ENCODE measurements at regions not wholly inside any gene's neighbourhood (a gene's known extent, or its start where the extent isn't known, plus 50 kb on each side); places are given as distances from the start of the nearest gene placed in this dataset.

DNA sequence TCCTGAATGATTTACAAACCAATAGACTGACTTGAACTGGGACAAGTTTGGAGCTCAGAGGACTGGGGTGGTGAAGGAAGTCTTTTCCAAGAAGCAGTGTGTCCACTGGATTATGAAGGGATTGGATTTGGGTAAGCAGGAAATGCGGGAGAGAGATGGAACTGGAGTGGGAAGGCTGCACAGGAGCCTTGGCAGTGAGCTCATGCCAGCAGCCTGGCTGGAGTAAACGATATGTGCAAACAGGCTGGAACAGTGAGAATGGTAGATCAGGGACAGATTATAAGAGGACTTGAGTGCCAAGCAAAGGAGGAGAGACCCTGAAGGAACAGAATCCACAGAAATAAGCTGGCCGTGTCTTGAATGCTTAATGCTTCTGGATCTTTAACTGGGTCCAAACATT, 121.9 kb upstream of the GATA6 start:
- Histone ChIP-seq H3K27me3 (no peaks in the 10 kb centered on the region), H3K9me3 (no peaks in the 10 kb centered on the region), H3K4me3 (no peak overlapping the region), H3K27ac (no peak overlapping the region), H3K4me1 (no peaks in the 10 kb centered on the region), H3K36me3 (no peaks in the 10 kb centered on the region)
- ATAC-seq (ENCODE audit: low FRiP score in 2 of 2) (no peak), DNase-seq (no peak)
- TF ChIP-seq EP300 (IDR thresholded peaks at IDR 0.05), result no peak
- TF ChIP-seq POLR2AphosphoS5 (IDR thresholded peaks at IDR 0.05), result no peak
- TF ChIP-seq, protein P1, sequence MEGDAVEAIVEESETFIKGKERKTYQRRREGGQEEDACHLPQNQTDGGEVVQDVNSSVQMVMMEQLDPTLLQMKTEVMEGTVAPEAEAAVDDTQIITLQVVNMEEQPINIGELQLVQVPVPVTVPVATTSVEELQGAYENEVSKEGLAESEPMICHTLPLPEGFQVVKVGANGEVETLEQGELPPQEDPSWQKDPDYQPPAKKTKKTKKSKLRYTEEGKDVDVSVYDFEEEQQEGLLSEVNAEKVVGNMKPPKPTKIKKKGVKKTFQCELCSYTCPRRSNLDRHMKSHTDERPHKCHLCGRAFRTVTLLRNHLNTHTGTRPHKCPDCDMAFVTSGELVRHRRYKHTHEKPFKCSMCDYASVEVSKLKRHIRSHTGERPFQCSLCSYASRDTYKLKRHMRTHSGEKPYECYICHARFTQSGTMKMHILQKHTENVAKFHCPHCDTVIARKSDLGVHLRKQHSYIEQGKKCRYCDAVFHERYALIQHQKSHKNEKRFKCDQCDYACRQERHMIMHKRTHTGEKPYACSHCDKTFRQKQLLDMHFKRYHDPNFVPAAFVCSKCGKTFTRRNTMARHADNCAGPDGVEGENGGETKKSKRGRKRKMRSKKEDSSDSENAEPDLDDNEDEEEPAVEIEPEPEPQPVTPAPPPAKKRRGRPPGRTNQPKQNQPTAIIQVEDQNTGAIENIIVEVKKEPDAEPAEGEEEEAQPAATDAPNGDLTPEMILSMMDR (IDR thresholded peaks at IDR 0.05), result no peak
- no peak for TF ChIP-seq POLR2A (IDR thresholded peaks at IDR 0.05)
- 76 to 86% methylated on average over 3 of the region's 3 CpGs for WGBS, 2 donors

DNA sequence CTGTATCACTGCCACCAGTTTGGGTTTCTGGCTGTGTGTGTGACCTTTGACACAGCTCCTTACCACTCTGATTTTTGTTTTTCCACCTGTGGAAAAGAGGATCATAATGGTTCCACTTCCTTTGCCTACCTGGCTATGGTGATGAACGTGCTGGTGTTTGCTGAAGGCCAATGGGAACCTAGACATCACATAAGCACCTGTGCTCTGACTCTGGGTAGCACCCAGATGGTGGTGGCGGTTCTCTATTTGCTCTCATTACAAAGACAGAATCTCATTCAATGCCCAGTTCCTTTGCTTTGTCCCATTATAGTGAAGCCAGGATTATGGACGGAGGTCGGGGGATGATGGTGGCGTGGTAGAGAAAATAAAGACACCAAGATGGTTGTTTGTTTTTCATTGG, 121.2 kb upstream of the GATA6 start:
- no peak for TF ChIP-seq POLR2A (IDR thresholded peaks at IDR 0.05)
- no peak for TF ChIP-seq POLR2AphosphoS5 (IDR thresholded peaks at IDR 0.05)
- TF ChIP-seq EP300 (IDR thresholded peaks at IDR 0.05), result no peak
- TF ChIP-seq, protein P1 (IDR thresholded peaks at IDR 0.05), result no peak
- Histone ChIP-seq H3K4me3 (no peak overlapping the region), H3K27ac (no peak overlapping the region)

DNA sequence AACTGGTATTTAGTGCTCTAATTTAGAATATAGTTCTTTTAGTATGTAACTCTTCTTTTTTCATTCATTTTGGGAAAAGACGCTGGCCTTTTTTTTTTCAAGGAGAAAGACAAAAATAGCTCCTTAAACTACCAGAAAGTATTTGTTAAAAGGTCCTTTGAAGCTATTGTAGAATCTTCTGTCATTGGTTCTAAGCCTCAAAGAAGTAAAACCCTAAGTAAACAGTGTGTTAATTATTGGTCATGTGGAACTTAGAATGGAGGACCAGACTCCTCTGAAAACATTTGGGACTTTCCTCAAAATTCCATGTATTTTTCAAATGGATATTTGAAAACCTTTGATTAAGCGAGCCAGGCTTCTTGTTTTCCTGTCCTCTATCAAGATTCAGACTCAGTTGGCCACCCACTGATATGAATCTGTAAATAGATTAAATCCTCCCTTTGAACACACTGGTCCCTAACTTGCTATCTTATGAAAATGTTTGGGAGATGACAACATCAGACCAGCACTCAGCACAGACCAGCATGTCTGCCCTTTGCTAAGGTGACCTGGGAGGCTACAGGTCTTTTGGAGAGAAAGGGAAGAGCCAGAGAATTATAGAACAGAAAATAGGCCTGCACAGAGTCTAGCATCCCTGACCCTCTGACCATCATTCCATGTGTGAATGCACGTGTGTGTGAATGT, 120.3 kb upstream of the GATA6 start:
- H3K27me3 ChIP-seq, result no peaks in the 10 kb centered on the region
- no peaks in the 10 kb centered on the region for H3K4me1 ChIP-seq
- DNase-seq (no peak), ATAC-seq (ENCODE audit: low FRiP score in 2 of 2) (no peak)
- no peaks in the 10 kb centered on the region for H3K36me3 ChIP-seq
- WGBS, 2 donors, result 78 to 80% methylated on average over 3 of the region's 3 CpGs
- no peak overlapping the region for H3K27ac ChIP-seq
- H3K9me3 ChIP-seq, result no peaks in the 10 kb centered on the region
- no peak overlapping the region for H3K4me3 ChIP-seq
- no peak for TF ChIP-seq POLR2AphosphoS5 (IDR thresholded peaks at IDR 0.05)
- TF ChIP-seq, protein P1 (IDR thresholded peaks at IDR 0.05), result no peak
- no peak for TF ChIP-seq EP300 (IDR thresholded peaks at IDR 0.05)
- no peak for TF ChIP-seq POLR2A (IDR thresholded peaks at IDR 0.05)

More for the DNA sequence above, 121.2 kb upstream of the GATA6 start:
- ATAC-seq (ENCODE audit: low FRiP score in 2 of 2) (no peak), DNase-seq (no peak)
- Histone ChIP-seq H3K4me1 (no peaks in the 10 kb centered on the region), H3K27me3 (no peaks in the 10 kb centered on the region), H3K9me3 (no peaks in the 10 kb centered on the region), H3K36me3 (no peaks in the 10 kb centered on the region)
- whole genome bisulfite sequencing, 2 donors, result 88 to 98% methylated on average over 5 of the region's 5 CpGs

DNA sequence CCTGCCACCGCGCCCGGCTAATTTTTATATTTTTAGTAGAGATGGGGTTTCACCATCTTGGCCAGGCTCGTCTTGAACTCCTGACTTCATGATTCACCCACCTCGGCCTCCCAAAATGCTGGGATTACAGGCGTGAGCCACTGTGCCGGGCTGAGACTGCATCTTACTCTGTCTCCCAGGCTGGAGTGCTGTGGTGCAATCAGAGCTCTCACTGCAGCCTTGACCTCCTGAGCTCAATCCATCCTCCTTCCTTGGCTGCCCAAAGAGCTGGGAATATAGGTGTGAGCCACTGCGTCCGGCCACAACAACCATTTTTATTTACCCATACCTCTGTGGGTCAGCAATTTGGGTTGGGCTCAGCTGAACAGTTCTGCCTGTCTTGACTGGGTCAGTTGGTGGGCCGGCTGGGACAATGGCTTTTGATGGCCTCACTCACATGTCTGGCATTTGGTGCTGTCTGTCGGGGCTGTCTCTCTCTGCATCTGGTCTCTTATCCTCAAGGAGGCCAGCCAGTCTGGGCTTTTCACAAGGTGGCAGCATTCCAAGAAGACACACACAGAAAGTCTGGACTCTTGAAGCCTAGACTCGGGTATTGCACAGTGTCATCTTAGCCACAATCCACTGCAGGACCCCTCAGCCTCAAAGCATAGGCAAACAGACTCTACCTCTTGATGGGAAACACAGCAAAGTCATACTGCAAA, 116.8 kb upstream of the GATA6 start:
- 67 to 86% methylated on average over 12 of the region's 12 CpGs for WGBS, 2 donors
- Histone ChIP-seq H3K4me1 (no peaks in the 10 kb centered on the region), H3K36me3 (no peaks in the 10 kb centered on the region), H3K4me3 (no peak overlapping the region), H3K27ac (no peak overlapping the region), H3K27me3 (no peaks in the 10 kb centered on the region), H3K9me3 (no peaks in the 10 kb centered on the region)
- ATAC-seq (ENCODE audit: low FRiP score in 2 of 2) (no peak), DNase-seq (no peak)
- no peak for TF ChIP-seq POLR2AphosphoS5 (IDR thresholded peaks at IDR 0.05)
- TF ChIP-seq EP300 (IDR thresholded peaks at IDR 0.05), result no peak
- TF ChIP-seq, protein P1 (IDR thresholded peaks at IDR 0.05), result no peak
- no peak for TF ChIP-seq POLR2A (IDR thresholded peaks at IDR 0.05)

Measured in upper lobe of left lung (tissue), 6 donors.